GM10248 (cell line): ENCODE measurements at regions not wholly inside any gene's neighbourhood (a gene's known extent, or its start where the extent isn't known, plus 50 kb on each side); places are given as distances from the start of the nearest gene placed in this dataset.

Experiments used
- CTCF ChIA-PET: fragments of 300-600 bp; sonication (Branson Sonifier 250); formaldehyde crosslinking; extraction: SDS; loops from one replicate; lab custom pipeline; 2021; ENCODE audit warnings: antibody characterized with exemption; lab: Yijun Ruan, JAX
- POLR2A ChIA-PET: fragments of 350-650 bp; sonication (Branson Sonifier 250); formaldehyde crosslinking; extraction: SDS; loops from one replicate; lab custom pipeline; 2020; ENCODE audit warnings: antibody characterized with exemption; lab: Yijun Ruan, JAX
- DNase-seq: peaks from one replicate; pipeline ENCODE4 v3.0.0; 2012; ENCODE audit errors: extremely low spot score
- TF ChIP-seq, protein P1 (sequence below): IDR thresholded peaks from 2 replicates; pipeline ENCODE4 v1.5.1; 2012; ENCODE audit warnings: mild to moderate bottlenecking, low read depth; ENCODE audit errors: extremely low read depth, missing control alignments, control extremely low read depth

DNA sequence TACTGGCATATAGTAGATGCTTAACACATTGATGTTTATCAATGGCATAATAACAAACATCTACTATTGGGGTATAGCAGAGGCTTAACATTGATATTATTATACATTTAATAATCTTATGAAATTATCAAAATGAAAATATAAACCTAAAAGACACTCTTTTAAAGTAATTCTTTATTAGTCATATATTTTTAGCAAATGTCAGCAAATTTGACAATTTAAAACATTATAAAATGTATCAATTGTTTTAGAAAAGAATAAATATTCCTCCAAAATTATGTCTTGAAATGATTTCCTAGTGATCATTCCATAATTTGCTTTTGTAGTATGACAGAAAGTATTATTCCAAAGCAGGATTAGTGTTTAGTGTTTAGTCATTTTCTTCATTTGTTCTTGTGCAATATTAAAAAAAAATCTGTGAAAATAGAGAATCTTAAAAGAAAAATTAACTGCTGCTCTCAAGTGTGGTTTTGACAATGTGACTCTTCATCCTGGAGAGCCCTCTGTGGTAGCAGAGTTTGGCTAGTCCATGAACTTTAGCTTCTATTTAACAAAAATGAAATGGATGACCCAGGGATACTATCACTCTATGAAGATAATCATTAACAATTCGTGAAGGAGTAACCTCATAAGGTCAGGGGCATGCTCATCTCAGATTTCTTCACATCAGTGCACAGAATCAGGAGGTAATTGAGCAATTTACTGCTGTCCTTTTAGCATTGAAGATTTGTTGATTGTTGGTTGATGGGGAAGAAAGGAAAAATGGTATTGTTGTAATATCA, 1018.5 kb downstream of the LRFN5 start:
- DNase-seq: no peak
- POLR2A ChIA-PET: no interaction called here
- TF ChIP-seq, protein P1, sequence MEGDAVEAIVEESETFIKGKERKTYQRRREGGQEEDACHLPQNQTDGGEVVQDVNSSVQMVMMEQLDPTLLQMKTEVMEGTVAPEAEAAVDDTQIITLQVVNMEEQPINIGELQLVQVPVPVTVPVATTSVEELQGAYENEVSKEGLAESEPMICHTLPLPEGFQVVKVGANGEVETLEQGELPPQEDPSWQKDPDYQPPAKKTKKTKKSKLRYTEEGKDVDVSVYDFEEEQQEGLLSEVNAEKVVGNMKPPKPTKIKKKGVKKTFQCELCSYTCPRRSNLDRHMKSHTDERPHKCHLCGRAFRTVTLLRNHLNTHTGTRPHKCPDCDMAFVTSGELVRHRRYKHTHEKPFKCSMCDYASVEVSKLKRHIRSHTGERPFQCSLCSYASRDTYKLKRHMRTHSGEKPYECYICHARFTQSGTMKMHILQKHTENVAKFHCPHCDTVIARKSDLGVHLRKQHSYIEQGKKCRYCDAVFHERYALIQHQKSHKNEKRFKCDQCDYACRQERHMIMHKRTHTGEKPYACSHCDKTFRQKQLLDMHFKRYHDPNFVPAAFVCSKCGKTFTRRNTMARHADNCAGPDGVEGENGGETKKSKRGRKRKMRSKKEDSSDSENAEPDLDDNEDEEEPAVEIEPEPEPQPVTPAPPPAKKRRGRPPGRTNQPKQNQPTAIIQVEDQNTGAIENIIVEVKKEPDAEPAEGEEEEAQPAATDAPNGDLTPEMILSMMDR: no peak
- CTCF ChIA-PET: no interaction called here

- ChIA-PET CTCF (no interaction called here), POLR2A (no interaction called here)
- no peak for DNase-seq
- TF ChIP-seq, protein P1: no peak
These were observed 1010.3 kb downstream of the LRFN5 start for GRCh38 chr14:42617005-42617404.

- TF ChIP-seq, protein P1: no peak
- ChIA-PET CTCF (interaction anchor here (1.9 kb wide), 1 partner anchor 17 kb away, joined by 4 read pairs; no protein-coding TSS in a partner anchor), POLR2A (no interaction called here)
- DNase-seq: no peak
These were observed 1000.2 kb downstream of the LRFN5 start for GRCh38 chr14:42606839-42607238.

DNA sequence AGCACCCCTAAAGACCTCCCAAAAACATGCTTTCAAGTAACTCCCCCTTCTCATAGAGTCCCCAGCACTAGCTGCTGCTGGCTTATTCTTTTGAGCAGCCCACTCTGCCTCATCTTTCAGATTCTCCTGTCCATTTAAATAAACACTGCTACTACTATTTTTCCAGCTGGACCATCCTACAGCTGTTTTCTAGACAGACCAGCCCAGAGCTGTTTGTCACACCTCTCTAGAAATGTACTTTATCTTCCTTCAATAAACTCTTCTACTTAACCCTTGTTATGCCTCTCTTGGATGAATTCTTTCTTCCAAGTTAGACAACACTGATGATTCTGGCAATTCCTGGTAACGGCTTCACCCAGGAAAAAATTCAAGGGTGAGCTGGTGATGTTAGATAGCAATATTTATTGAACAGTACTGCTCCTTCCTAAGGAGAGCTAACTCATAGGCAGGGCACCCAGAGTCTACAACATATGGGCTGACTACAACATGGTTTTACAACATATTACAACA, 995.7 kb downstream of the LRFN5 start:
- no peak for DNase-seq
- TF ChIP-seq, protein P1: no peak
- ChIA-PET POLR2A (no interaction called here), CTCF (interaction anchor here (1.0 to 1.1 kb wide), 2 partner anchors 10 to 12 kb away, joined by 3 read pairs; no protein-coding TSS in a partner anchor)

- ChIA-PET CTCF (no interaction called here), POLR2A (no interaction called here)
- no peak for DNase-seq
- TF ChIP-seq, protein P1: no peak
These were observed 965.4 kb downstream of the LRFN5 start for GRCh38 chr14:42572032-42572431.

DNA sequence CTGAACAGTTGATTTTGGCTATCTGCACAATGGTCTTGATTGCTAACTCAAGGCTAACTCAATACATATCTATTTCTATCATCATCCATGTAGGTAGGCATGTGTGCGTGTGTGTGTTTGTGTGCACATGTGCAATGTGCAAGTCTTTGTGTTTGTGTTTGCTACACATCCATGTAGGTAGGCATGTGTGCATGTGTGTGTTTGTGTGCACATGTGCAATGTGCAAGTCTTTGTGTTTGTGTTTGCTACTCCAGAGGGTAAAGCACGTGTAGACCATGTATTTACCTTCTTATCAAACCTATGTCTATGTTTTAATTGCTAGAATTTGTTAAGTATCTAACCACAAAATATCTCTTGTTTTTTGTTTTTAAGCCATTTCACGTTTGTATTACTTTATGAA, 962.6 kb downstream of the LRFN5 start:
- no peak for DNase-seq
- CTCF ChIA-PET: no interaction called here
- POLR2A ChIA-PET: no interaction called here
- TF ChIP-seq, protein P1: no peak
